ENCODE measurements at regions not wholly inside any gene's neighbourhood (a gene's known extent, or its start where the extent isn't known, plus 50 kb on each side); places are given as distances from the start of the nearest gene placed in this dataset.

- Histone ChIP-seq H3K4me3 (no peak overlapping the region), H3K9me3 (no peaks in the 10 kb centered on the region), H3K27me3 (no peaks in the 10 kb centered on the region), H3K36me3 (no peaks in the 10 kb centered on the region), H3K27ac (no peak overlapping the region), H3K4me1 (peaks cover 0 to 25% (median 11%) of the 10 kb centered on the region in 12 donors)
- ATAC-seq = no peak
- intact Hi-C loops (cut with DNase I) = loop anchor here in 1 of 10 donors (5.0 kb wide), 1 partner anchor 86 kb away; no protein-coding TSS in a partner anchor
- 78 to 85% (median 79%) methylated on average over 6 to 8 of the region's 8 CpGs for WGBS, 4 donors
- peak in 2 of 5 donors; percentile 26 to 69 for DNase-seq
- TF ChIP-seq, protein P1, sequence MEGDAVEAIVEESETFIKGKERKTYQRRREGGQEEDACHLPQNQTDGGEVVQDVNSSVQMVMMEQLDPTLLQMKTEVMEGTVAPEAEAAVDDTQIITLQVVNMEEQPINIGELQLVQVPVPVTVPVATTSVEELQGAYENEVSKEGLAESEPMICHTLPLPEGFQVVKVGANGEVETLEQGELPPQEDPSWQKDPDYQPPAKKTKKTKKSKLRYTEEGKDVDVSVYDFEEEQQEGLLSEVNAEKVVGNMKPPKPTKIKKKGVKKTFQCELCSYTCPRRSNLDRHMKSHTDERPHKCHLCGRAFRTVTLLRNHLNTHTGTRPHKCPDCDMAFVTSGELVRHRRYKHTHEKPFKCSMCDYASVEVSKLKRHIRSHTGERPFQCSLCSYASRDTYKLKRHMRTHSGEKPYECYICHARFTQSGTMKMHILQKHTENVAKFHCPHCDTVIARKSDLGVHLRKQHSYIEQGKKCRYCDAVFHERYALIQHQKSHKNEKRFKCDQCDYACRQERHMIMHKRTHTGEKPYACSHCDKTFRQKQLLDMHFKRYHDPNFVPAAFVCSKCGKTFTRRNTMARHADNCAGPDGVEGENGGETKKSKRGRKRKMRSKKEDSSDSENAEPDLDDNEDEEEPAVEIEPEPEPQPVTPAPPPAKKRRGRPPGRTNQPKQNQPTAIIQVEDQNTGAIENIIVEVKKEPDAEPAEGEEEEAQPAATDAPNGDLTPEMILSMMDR (IDR thresholded peaks at IDR 0.05) = no peak
- no peak for TF ChIP-seq POLR2A (IDR thresholded peaks at IDR 0.05)
These were observed 84.4 kb downstream of the ADRB2 start for GRCh38 chr5:148910686-148911361.

GRCh38 chr5:148911386-148911785 lies 85.0 kb downstream of the ADRB2 start:
- TF ChIP-seq, protein P1 (IDR thresholded peaks at IDR 0.05) = no peak
- no peak for TF ChIP-seq POLR2A (IDR thresholded peaks at IDR 0.05)
- no peak for ATAC-seq
- WGBS, 4 donors = 80 to 93% (median 90%) methylated on average over 2 of the region's 2 CpGs
- Histone ChIP-seq H3K27ac (no peak overlapping the region), H3K36me3 (no peaks in the 10 kb centered on the region), H3K27me3 (no peaks in the 10 kb centered on the region), H3K4me3 (no peak overlapping the region), H3K9me3 (no peaks in the 10 kb centered on the region), H3K4me1 (peaks cover 0 to 25% (median 11%) of the 10 kb centered on the region in 12 donors)
- intact Hi-C loops (cut with DNase I) = loop anchor here in 1 of 10 donors (5.0 kb wide), 1 partner anchor 86 kb away; no protein-coding TSS in a partner anchor
- DNase-seq = no peak

GRCh38 chr5:148912146-148912545 lies 85.7 kb downstream of the ADRB2 start:
- Histone ChIP-seq H3K36me3 (no peaks in the 10 kb centered on the region), H3K9me3 (no peaks in the 10 kb centered on the region), H3K4me1 (peaks cover 0 to 25% (median 11%) of the 10 kb centered on the region in 12 donors), H3K27ac (no peak overlapping the region), H3K4me3 (no peak overlapping the region), H3K27me3 (no peaks in the 10 kb centered on the region)
- ATAC-seq (no peak), DNase-seq (no peak)
- WGBS, 4 donors = 90 to 100% (median 94%) methylated on average over 1 of the region's 1 CpG
- intact Hi-C loops (cut with DNase I) = loop anchor here in 1 of 10 donors (5.0 kb wide), 1 partner anchor 85 kb away; no protein-coding TSS in a partner anchor
- TF ChIP-seq, protein P1 (IDR thresholded peaks at IDR 0.05) = no peak
- no peak for TF ChIP-seq POLR2A (IDR thresholded peaks at IDR 0.05)

- peaks cover 0 to 25% (median 11%) of the 10 kb centered on the region in 12 donors for H3K4me1 ChIP-seq
- H3K4me3 ChIP-seq = no peak overlapping the region
- DNase-seq = no peak
- H3K27me3 ChIP-seq = no peaks in the 10 kb centered on the region
- H3K9me3 ChIP-seq = no peaks in the 10 kb centered on the region
- ATAC-seq = peak in 2 of 4 donors; percentile 27 to 37
- H3K27ac ChIP-seq = peak overlapping the region in 1 of 12 donors; percentile 33
- WGBS, 4 donors = 56 to 65% (median 61%) methylated on average over 9 of the region's 9 CpGs
- H3K36me3 ChIP-seq = no peaks in the 10 kb centered on the region
- no peak for TF ChIP-seq POLR2A (IDR thresholded peaks at IDR 0.05)
- TF ChIP-seq, protein P1 (IDR thresholded peaks at IDR 0.05) = peak in 7 of 12 donors; percentile 10 to 25 (median 15)
- intact Hi-C loops (cut with DNase I) = loop anchor here in 1 of 10 donors (5.0 kb wide), 1 partner anchor 84 kb away; no protein-coding TSS in a partner anchor
These were observed 86.4 kb downstream of the ADRB2 start for GRCh38 chr5:148912714-148913398.

Measured in heart left ventricle (tissue), 16 donors.